ENCODE measurements at regions not wholly inside any gene's neighbourhood (a gene's known extent, or its start where the extent isn't known, plus 50 kb on each side); places are given as distances from the start of the nearest gene placed in this dataset.
"Not testable (repeated sequence)": the region's sequence is repeated elsewhere in the genome, so short reads cannot be mapped to it uniquely, and the experiment has no call there.

DNA sequence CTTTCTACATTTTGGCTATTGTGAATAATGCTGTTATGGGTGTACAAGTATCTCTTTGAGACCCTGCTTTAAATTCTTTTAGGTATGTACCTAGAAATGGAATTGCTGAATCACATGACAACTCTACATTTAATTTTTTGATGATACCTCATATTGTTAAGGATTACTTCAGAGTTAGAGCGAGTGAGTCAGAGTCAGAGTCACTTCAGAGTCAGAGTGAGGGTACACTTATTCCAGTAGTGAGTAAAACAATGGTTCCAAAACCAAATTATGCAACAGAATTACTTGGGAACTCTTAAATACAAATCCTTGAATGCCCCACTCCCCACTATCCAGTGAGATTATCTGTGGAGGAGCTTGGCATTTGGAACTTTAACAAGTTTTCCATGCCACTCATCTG, 50.3 kb upstream of the SNRK start:
- H3K4me1 ChIP-seq (ENCODE audit: control insufficient read depth in 1 of 2, insufficient read depth in 2 of 2, low read length in 2 of 2): no peaks in the 10 kb centered on the region
- H3K9me3 ChIP-seq (ENCODE audit: control insufficient read depth in 1 of 2, low read length in 2 of 2): no peaks in the 10 kb centered on the region
- no peak overlapping the region for H3K27ac ChIP-seq (ENCODE audit: low read depth, low read length)
- no peaks in the 10 kb centered on the region for H3K27me3 ChIP-seq (ENCODE audit: control insufficient read depth in 1 of 2, insufficient read depth in 2 of 2, low read length in 2 of 2)
- H3K4me3 ChIP-seq (ENCODE audit: low read depth in 1 of 2, low read length in 2 of 2): no peak overlapping the region
- no peaks in the 10 kb centered on the region for H3K36me3 ChIP-seq (ENCODE audit: control insufficient read depth in 1 of 2, insufficient read depth in 2 of 2, low read length in 2 of 2)
- H3K9ac ChIP-seq (ENCODE audit: low read depth in 1 of 2, low read length in 2 of 2): no peak overlapping the region

DNA sequence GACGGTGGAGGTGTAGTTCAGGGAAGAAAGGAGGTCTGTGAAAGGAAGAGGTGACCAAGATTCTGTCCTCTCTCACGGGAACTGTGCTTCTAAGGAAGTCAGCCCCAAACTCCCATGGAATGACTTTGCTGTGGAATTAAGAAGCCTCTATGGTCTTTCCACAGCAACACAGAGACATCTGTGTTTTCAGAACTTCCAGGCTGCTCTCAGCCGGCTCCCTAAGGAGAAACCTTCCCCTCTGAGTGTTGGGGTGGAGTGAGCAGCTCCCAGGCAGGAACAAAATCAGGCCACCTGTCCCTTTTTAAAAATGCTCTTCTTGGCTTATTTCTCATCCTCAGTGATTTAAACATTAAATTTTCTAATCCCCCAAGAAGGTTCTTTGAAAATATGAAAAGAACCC, 53.3 kb upstream of the SNRK start:
- Histone ChIP-seq H3K9me3 (ENCODE audit: control insufficient read depth in 1 of 2, low read length in 2 of 2) (no peaks in the 10 kb centered on the region), H3K27me3 (ENCODE audit: control insufficient read depth in 1 of 2, insufficient read depth in 2 of 2, low read length in 2 of 2) (no peaks in the 10 kb centered on the region), H3K4me3 (ENCODE audit: low read depth in 1 of 2, low read length in 2 of 2) (no peak overlapping the region), H3K9ac (ENCODE audit: low read depth in 1 of 2, low read length in 2 of 2) (no peak overlapping the region), H3K27ac (ENCODE audit: low read depth, low read length) (no peak overlapping the region), H3K36me3 (ENCODE audit: control insufficient read depth in 1 of 2, insufficient read depth in 2 of 2, low read length in 2 of 2) (no peaks in the 10 kb centered on the region), H3K4me1 (ENCODE audit: control insufficient read depth in 1 of 2, insufficient read depth in 2 of 2, low read length in 2 of 2) (no peaks in the 10 kb centered on the region)

DNA sequence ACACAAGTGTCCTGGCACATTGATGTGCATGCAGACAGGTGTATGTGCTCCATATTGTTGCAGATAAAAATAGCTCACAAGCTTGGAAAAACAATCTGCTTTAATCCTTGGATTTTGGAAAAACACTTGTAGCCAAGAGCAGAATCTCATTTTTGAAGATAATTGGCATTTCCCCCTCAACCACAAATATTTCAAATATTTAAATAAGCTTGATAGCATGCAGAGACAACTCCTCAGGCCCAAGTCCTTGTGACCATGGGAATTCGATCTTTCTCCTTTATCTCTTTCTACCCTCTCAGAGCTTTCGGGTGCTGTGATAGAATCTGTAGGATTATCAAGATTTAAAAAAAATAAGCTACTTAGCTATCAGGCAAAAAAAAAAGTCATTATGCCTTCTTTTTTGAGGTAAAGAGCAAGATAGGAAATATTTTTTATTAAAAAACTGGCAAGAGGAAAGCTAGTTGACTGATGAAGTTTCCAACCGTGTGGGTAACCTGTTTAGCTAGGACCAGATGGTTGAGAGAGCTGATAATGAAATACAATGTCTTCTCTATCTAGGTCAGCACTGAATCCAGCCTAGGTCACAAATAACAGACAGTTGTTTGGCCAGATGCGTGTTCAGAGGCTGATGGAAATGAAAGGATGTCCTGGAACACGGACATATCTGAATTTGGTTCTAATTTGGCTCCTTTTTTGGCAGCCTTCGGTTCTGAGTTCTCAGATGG, 54.9 kb upstream of the SNRK start:
- Histone ChIP-seq H3K9me3 (ENCODE audit: control insufficient read depth in 1 of 2, low read length in 2 of 2) (no peaks in the 10 kb centered on the region), H3K4me3 (ENCODE audit: low read depth in 1 of 2, low read length in 2 of 2) (no peak overlapping the region), H3K9ac (ENCODE audit: low read depth in 1 of 2, low read length in 2 of 2) (no peak overlapping the region), H3K36me3 (ENCODE audit: control insufficient read depth in 1 of 2, insufficient read depth in 2 of 2, low read length in 2 of 2) (no peaks in the 10 kb centered on the region), H3K27ac (ENCODE audit: low read depth, low read length) (no peak overlapping the region), H3K4me1 (ENCODE audit: control insufficient read depth in 1 of 2, insufficient read depth in 2 of 2, low read length in 2 of 2) (no peaks in the 10 kb centered on the region), H3K27me3 (ENCODE audit: control insufficient read depth in 1 of 2, insufficient read depth in 2 of 2, low read length in 2 of 2) (no peaks in the 10 kb centered on the region)

DNA sequence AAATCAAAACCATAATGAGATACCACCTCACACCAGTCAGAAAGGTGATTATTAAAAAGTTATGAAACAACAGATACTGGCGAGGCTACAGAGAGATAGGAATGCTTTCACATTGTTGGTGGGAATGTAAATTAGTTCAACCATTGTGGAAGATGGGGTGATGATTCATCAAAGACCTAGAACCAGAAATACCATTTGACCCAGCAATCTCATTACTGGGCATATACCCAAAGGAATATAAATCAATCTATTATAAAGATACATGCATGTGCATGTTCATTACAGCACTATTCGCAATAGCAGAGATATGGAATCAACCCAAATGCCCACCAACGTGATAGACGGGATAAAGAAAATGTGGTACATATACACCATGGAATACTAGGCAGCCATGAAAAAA, 56.5 kb upstream of the SNRK start:
- not testable (repeated sequence) for H3K36me3 ChIP-seq (ENCODE audit: control insufficient read depth in 1 of 2, insufficient read depth in 2 of 2, low read length in 2 of 2); H3K4me1 ChIP-seq (ENCODE audit: control insufficient read depth in 1 of 2, insufficient read depth in 2 of 2, low read length in 2 of 2); H3K9me3 ChIP-seq (ENCODE audit: control insufficient read depth in 1 of 2, low read length in 2 of 2); H3K4me3 ChIP-seq (ENCODE audit: low read depth in 1 of 2, low read length in 2 of 2); H3K9ac ChIP-seq (ENCODE audit: low read depth in 1 of 2, low read length in 2 of 2); H3K27me3 ChIP-seq (ENCODE audit: control insufficient read depth in 1 of 2, insufficient read depth in 2 of 2, low read length in 2 of 2); H3K27ac ChIP-seq (ENCODE audit: low read depth, low read length)

DNA sequence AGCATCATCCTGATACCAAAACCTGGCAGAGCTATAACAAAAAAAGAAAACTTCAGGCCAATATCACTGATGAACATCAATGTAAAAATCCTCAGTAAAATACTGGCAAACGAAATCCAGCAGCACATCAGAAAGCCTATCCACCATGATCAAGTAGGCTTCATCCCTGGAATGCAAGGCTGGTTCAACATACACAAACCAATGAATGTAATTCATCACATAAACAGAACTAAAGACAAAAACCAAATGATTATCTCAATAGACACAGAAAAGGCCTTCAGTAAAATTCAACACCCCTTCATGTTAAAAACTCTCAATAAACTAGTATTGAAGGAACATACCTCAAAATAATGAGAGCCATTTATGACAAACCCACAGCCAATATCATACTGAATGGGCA, 58.7 kb upstream of the SNRK start:
- H3K36me3 ChIP-seq (ENCODE audit: control insufficient read depth in 1 of 2, insufficient read depth in 2 of 2, low read length in 2 of 2); H3K4me1 ChIP-seq (ENCODE audit: control insufficient read depth in 1 of 2, insufficient read depth in 2 of 2, low read length in 2 of 2); H3K9me3 ChIP-seq (ENCODE audit: control insufficient read depth in 1 of 2, low read length in 2 of 2); H3K4me3 ChIP-seq (ENCODE audit: low read depth in 1 of 2, low read length in 2 of 2); H3K9ac ChIP-seq (ENCODE audit: low read depth in 1 of 2, low read length in 2 of 2); H3K27me3 ChIP-seq (ENCODE audit: control insufficient read depth in 1 of 2, insufficient read depth in 2 of 2, low read length in 2 of 2); H3K27ac ChIP-seq (ENCODE audit: low read depth, low read length): not testable (repeated sequence)

DNA sequence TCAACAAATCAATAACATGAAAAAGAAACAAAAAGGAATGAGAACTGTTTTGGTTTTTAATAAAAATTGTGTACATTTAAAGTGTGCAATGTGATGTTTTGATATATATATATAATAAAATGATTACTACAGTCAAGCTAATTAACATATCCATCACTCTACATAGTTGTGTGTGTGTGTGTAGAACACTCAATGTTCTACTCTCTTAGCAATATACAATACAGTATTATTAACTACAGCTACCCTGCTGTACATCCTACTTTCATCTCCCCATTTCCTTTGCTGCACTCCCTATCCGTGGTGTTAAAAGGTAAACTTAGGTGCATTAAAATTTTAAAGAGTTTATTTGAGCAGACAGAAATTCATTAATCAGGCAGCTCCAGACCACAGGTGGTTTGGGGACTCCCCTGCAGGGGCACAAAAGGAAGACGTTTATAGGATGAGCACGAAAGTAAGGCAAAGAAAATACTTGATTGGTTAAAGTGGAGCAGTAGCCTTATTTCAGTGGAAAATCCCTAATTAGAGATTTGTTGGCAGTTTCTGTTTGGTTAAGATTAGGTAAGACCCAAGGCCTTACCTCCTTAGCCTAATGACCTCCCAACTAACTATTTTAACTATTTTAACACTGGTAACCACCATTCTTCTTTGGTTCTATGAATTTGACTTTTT, 61.8 kb upstream of the SNRK start:
- H3K36me3 ChIP-seq (ENCODE audit: control insufficient read depth in 1 of 2, insufficient read depth in 2 of 2, low read length in 2 of 2): no peaks in the 10 kb centered on the region

DNA sequence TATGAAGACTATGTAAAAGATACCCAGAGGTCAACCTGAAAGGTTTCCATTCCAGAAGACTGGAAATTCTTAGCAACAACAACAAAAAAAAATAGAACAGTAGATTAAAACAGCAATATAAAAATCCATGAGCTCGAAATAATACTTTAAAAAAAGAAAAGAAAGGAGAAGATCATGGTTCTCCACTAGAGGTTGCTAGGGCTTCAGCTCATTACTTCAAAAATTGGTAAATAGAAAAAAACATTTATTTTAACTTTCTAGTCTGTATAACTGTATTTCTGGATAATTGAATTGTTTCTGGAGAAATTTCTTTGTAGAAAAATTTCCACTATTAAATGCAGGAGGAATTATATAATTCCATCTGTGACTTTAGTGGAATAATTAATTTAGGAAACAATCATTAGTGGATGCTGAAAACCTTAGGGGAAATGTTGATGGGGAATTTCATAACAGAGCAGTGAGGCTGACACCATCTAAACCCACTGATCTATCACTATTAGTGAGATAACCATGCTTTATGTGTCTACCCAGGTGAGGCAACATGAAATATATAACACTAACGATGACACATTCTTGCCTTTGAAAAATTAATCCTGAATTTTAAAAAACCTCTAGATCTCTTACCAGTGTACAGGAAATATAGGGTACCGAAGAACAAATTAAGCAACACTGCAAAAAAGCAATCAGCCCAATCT, 62.5 kb upstream of the SNRK start:
- H3K27me3 ChIP-seq (ENCODE audit: control insufficient read depth in 1 of 2, insufficient read depth in 2 of 2, low read length in 2 of 2): no peaks in the 10 kb centered on the region
- H3K9me3 ChIP-seq (ENCODE audit: control insufficient read depth in 1 of 2, low read length in 2 of 2): peaks cover 0 to 5% of the 10 kb centered on the region in 2 donors
- H3K4me3 ChIP-seq (ENCODE audit: low read depth in 1 of 2, low read length in 2 of 2): no peak overlapping the region
- H3K4me1 ChIP-seq (ENCODE audit: control insufficient read depth in 1 of 2, insufficient read depth in 2 of 2, low read length in 2 of 2): no peaks in the 10 kb centered on the region
- H3K9ac ChIP-seq (ENCODE audit: low read depth in 1 of 2, low read length in 2 of 2): no peak overlapping the region
- no peak overlapping the region for H3K27ac ChIP-seq (ENCODE audit: low read depth, low read length)
- no peaks in the 10 kb centered on the region for H3K36me3 ChIP-seq (ENCODE audit: control insufficient read depth in 1 of 2, insufficient read depth in 2 of 2, low read length in 2 of 2)

More for the DNA sequence above, 61.8 kb upstream of the SNRK start:
- peaks cover 0 to 5% of the 10 kb centered on the region in 2 donors for H3K9me3 ChIP-seq (ENCODE audit: control insufficient read depth in 1 of 2, low read length in 2 of 2)
- no peak overlapping the region for H3K4me3 ChIP-seq (ENCODE audit: low read depth in 1 of 2, low read length in 2 of 2)
- no peaks in the 10 kb centered on the region for H3K4me1 ChIP-seq (ENCODE audit: control insufficient read depth in 1 of 2, insufficient read depth in 2 of 2, low read length in 2 of 2)
- no peak overlapping the region for H3K9ac ChIP-seq (ENCODE audit: low read depth in 1 of 2, low read length in 2 of 2)
- no peaks in the 10 kb centered on the region for H3K27me3 ChIP-seq (ENCODE audit: control insufficient read depth in 1 of 2, insufficient read depth in 2 of 2, low read length in 2 of 2)
- H3K27ac ChIP-seq (ENCODE audit: low read depth, low read length): no peak overlapping the region

DNA sequence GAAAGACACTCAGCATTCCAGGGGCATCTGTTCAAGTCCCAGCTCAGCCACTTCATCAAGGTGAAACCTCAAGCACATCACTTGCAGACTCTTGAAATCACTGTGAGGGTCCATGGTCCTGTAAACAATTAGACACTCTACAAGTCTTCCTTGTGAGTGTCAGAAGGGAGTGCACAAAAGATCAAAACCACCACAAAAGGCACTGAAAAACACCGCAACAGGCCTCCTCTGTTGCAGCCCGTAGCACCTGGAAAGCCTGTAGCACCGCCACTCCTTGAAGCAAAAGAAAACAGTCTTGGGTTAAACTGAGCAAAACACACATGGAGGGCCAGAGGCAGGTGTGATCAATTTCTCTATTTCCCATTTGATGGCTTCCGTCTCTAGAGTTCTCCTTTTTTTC, 63.8 kb upstream of the SNRK start:
- Histone ChIP-seq H3K27me3 (ENCODE audit: control insufficient read depth in 1 of 2, insufficient read depth in 2 of 2, low read length in 2 of 2) (no peaks in the 10 kb centered on the region), H3K4me1 (ENCODE audit: control insufficient read depth in 1 of 2, insufficient read depth in 2 of 2, low read length in 2 of 2) (no peaks in the 10 kb centered on the region), H3K27ac (ENCODE audit: low read depth, low read length) (no peak overlapping the region), H3K9me3 (ENCODE audit: control insufficient read depth in 1 of 2, low read length in 2 of 2) (peaks cover 0 to 5% of the 10 kb centered on the region in 2 donors), H3K9ac (ENCODE audit: low read depth in 1 of 2, low read length in 2 of 2) (no peak overlapping the region), H3K4me3 (ENCODE audit: low read depth in 1 of 2, low read length in 2 of 2) (no peak overlapping the region), H3K36me3 (ENCODE audit: control insufficient read depth in 1 of 2, insufficient read depth in 2 of 2, low read length in 2 of 2) (no peaks in the 10 kb centered on the region)

DNA sequence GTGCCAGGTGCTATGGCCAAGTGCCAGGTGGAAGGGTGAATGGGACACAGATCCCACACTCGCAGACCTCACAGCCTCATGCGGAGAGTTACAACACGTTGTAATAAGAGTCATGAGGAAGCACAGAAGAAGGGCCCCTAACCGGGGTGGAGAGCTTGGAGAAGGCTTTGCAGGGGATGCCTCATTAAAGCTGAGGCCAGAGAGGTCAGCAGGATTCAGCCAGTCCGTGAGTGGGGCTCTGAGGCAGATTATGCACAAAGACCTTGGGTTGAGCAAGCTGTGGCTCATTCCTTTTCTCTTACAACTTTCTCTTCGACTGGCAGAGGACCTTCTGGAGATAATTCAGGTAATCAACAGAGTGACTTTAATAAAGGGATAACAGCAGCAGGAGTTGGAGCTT, 65.3 kb upstream of the SNRK start:
- Histone ChIP-seq H3K4me1 (ENCODE audit: control insufficient read depth in 1 of 2, insufficient read depth in 2 of 2, low read length in 2 of 2) (no peaks in the 10 kb centered on the region), H3K9me3 (ENCODE audit: control insufficient read depth in 1 of 2, low read length in 2 of 2) (peaks cover 0 to 5% of the 10 kb centered on the region in 2 donors), H3K9ac (ENCODE audit: low read depth in 1 of 2, low read length in 2 of 2) (no peak overlapping the region), H3K27me3 (ENCODE audit: control insufficient read depth in 1 of 2, insufficient read depth in 2 of 2, low read length in 2 of 2) (no peaks in the 10 kb centered on the region), H3K4me3 (ENCODE audit: low read depth in 1 of 2, low read length in 2 of 2) (no peak overlapping the region), H3K36me3 (ENCODE audit: control insufficient read depth in 1 of 2, insufficient read depth in 2 of 2, low read length in 2 of 2) (no peaks in the 10 kb centered on the region), H3K27ac (ENCODE audit: low read depth, low read length) (no peak overlapping the region)

DNA sequence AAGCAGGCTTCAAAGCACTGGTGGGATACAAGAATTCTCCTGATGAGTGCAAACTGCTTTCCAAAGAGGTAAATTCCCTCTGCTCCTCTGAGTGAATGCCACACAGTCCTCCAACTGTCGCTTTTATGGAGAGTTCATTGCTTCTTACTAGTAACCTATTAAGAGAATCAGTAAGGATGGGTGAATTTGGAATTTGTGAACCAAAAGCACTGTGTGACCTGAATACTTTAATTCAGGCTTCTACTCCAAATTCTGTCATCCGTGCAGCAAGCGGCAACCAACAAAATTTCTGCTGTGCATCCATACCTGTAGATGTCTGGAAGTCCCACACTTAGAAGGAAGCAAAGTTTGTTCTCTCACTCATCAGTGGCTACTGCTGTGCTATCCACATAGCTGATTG, 66.7 kb upstream of the SNRK start:
- H3K27me3 ChIP-seq (ENCODE audit: control insufficient read depth in 1 of 2, insufficient read depth in 2 of 2, low read length in 2 of 2): no peaks in the 10 kb centered on the region
- H3K4me1 ChIP-seq (ENCODE audit: control insufficient read depth in 1 of 2, insufficient read depth in 2 of 2, low read length in 2 of 2): peaks cover 6 to 9% of the 10 kb centered on the region in 2 donors
- H3K9ac ChIP-seq (ENCODE audit: low read depth in 1 of 2, low read length in 2 of 2): no peak overlapping the region
- peaks cover 0 to 5% of the 10 kb centered on the region in 2 donors for H3K9me3 ChIP-seq (ENCODE audit: control insufficient read depth in 1 of 2, low read length in 2 of 2)
- H3K36me3 ChIP-seq (ENCODE audit: control insufficient read depth in 1 of 2, insufficient read depth in 2 of 2, low read length in 2 of 2): no peaks in the 10 kb centered on the region
- H3K4me3 ChIP-seq (ENCODE audit: low read depth in 1 of 2, low read length in 2 of 2): no peak overlapping the region
- H3K27ac ChIP-seq (ENCODE audit: low read depth, low read length): no peak overlapping the region
